ENCODE measurements at regions not wholly inside any gene's neighbourhood (a gene's known extent, or its start where the extent isn't known, plus 50 kb on each side); places are given as distances from the start of the nearest gene placed in this dataset.

GRCh38 chr10:83954193-83954799, 185.0 kb upstream of the GHITM start:
- DNase-seq = no peak

GRCh38 chr10:83955406-83955805, 183.9 kb upstream of the GHITM start:
- no peak for DNase-seq

GRCh38 chr10:83957168-83957947, 182.0 kb upstream of the GHITM start:
- DNase-seq = no peak

GRCh38 chr10:83959328-83959727, 180.0 kb upstream of the GHITM start:
- DNase-seq = no peak

- no peak for DNase-seq
Measured at GRCh38 chr10:83960125-83960524, 179.2 kb upstream of the GHITM start.

GRCh38 chr10:83961620-83962019, 177.7 kb upstream of the GHITM start:
- no peak for DNase-seq

GRCh38 chr10:83963446-83963845, 175.9 kb upstream of the GHITM start:
- no peak for DNase-seq

- DNase-seq = no peak
Measured at GRCh38 chr10:83965473-83965872, 173.8 kb upstream of the GHITM start.

- DNase-seq = no peak
Measured at GRCh38 chr10:83968052-83968451, 171.3 kb upstream of the GHITM start.

- DNase-seq = no peak
Measured at GRCh38 chr10:83978681-83979383, 160.5 kb upstream of the GHITM start.

- DNase-seq = no peak
Measured at GRCh38 chr10:83982812-83983211, 156.5 kb upstream of the GHITM start.

- no peak for DNase-seq
Measured at GRCh38 chr10:83983578-83984255, 155.6 kb upstream of the GHITM start.

- no peak for DNase-seq
Measured at GRCh38 chr10:83984256-83984640, 155.1 kb upstream of the GHITM start.

- no peak for DNase-seq
Measured at GRCh38 chr10:83986800-83987199, 152.5 kb upstream of the GHITM start.

GRCh38 chr10:83987216-83987615, 152.1 kb upstream of the GHITM start:
- DNase-seq = no peak

- DNase-seq = no peak
Measured at GRCh38 chr10:83988435-83988834, 150.9 kb upstream of the GHITM start.

- DNase-seq = no peak
Measured at GRCh38 chr10:83990126-83990525, 149.2 kb upstream of the GHITM start.

GRCh38 chr10:83991986-83992753, 147.1 kb upstream of the GHITM start:
- DNase-seq = no peak

GRCh38 chr10:83994325-83994724, 145.0 kb upstream of the GHITM start:
- DNase-seq = no peak

GRCh38 chr10:83995738-83996331, 143.5 kb upstream of the GHITM start:
- no peak for DNase-seq

- DNase-seq = no peak
Measured at GRCh38 chr10:84004221-84004620, 135.1 kb upstream of the GHITM start.

GRCh38 chr10:84005403-84005802, 133.9 kb upstream of the GHITM start:
- no peak for DNase-seq
